ENCODE measurements at regions not wholly inside any gene's neighbourhood (a gene's known extent, or its start where the extent isn't known, plus 50 kb on each side); places are given as distances from the start of the nearest gene placed in this dataset.

- TF ChIP-seq SNAI2 (CRISPR knock-in tag; IDR thresholded peaks at IDR 0.05) (no peak), ZNF565 (CRISPR knock-in tag; conservative IDR thresholded peaks at IDR 0.05; ENCODE audit: low read depth) (no peak), TOX (CRISPR knock-in tag; IDR thresholded peaks at IDR 0.05; ENCODE audit: borderline replicate concordance) (no peak), ZFP3 (CRISPR knock-in tag; IDR thresholded peaks at IDR 0.05) (no peak), ZFP30 (CRISPR knock-in tag; IDR thresholded peaks at IDR 0.05) (no peak)
- TF ChIP-seq, protein P1, sequence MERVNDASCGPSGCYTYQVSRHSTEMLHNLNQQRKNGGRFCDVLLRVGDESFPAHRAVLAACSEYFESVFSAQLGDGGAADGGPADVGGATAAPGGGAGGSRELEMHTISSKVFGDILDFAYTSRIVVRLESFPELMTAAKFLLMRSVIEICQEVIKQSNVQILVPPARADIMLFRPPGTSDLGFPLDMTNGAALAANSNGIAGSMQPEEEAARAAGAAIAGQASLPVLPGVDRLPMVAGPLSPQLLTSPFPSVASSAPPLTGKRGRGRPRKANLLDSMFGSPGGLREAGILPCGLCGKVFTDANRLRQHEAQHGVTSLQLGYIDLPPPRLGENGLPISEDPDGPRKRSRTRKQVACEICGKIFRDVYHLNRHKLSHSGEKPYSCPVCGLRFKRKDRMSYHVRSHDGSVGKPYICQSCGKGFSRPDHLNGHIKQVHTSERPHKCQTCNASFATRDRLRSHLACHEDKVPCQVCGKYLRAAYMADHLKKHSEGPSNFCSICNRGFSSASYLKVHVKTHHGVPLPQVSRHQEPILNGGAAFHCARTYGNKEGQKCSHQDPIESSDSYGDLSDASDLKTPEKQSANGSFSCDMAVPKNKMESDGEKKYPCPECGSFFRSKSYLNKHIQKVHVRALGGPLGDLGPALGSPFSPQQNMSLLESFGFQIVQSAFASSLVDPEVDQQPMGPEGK (CRISPR knock-in tag; IDR thresholded peaks at IDR 0.05; ENCODE audit: borderline replicate concordance): no peak
These were observed 74.1 kb upstream of the ZNF681 start for GRCh38 chr19:23832717-23833327.

Data from SK-N-SH treated with all-trans-retinoic acid at 6 μM for 48 hours (cell line).